Gastroesophageal sphincter (tissue), 4 donors: ENCODE measurements at regions not wholly inside any gene's neighbourhood (a gene's known extent, or its start where the extent isn't known, plus 50 kb on each side); places are given as distances from the start of the nearest gene placed in this dataset.

Experiments used
- ATAC-seq: fragments of 150-250 bp; one replicate; pipeline ENCODE4 v1.9.1; 2016; ENCODE audit warnings: mild to moderate bottlenecking, moderate library complexity
- H3K27ac ChIP-seq, 4 donors: fragments of 200-600 bp; sonication (generic) in 3 of 4; 1 replicate in 3 of 4; 2 replicates in 1 of 4; pipeline ENCODE4 v1.5.1; 2016 to 2019
- H3K27me3 ChIP-seq: fragments of 200-600 bp; sonication (generic); one replicate; pipeline ENCODE4 v1.5.1; 2019
- H3K36me3 ChIP-seq, 2 donors: fragments of 200-600 bp; sonication (generic); one replicate each; pipeline ENCODE4 v1.5.1; 2019; ENCODE audit warnings: control low read depth in 1 of 2
- H3K4me1 ChIP-seq, 3 donors: fragments of 200-600 bp; sonication (generic); 1 replicate in 2 of 3; 2 replicates in 1 of 3; pipeline ENCODE4 v1.5.1; 2016 to 2019; ENCODE audit warnings: control low read depth in 2 of 3
- H3K4me3 ChIP-seq, 2 donors: fragments of 200-600 bp; sonication (generic); one replicate each; pipeline ENCODE4 v1.5.1; 2019; ENCODE audit warnings: mild to moderate bottlenecking in 1 of 2, moderate library complexity in 1 of 2
- H3K9me3 ChIP-seq, 3 donors: fragments of 200-600 bp; sonication (generic); one replicate each; pipeline ENCODE4 v1.5.1; 2017 to 2019; ENCODE audit warnings: control low read depth in 2 of 3
- CTCF ChIP-seq, 4 experiments: fragments of 200-600 bp in 2 of 4; fragments of 450-650 bp in 2 of 4; sonication (generic) in 1 of 4; IDR thresholded peaks; one replicate each; pipeline ENCODE4 v1.5.1; 2017 to 2019; ENCODE audit warnings: antibody characterized with exemption in 4 of 4, mild to moderate bottlenecking in 2 of 4, moderate library complexity in 2 of 4
- EP300 ChIP-seq: sonication (generic); formaldehyde crosslinking; IDR thresholded peaks from one replicate; pipeline ENCODE4 v1.6.1; 2017; ENCODE audit warnings: antibody characterized with exemption, mild to moderate bottlenecking
- POLR2A ChIP-seq, 2 donors: fragments of 450-650 bp; IDR thresholded peaks; one replicate each; pipeline ENCODE4 v1.6.1; 2017; ENCODE audit warnings: antibody characterized with exemption in 2 of 2, mild to moderate bottlenecking in 2 of 2, moderate library complexity in 1 of 2
- POLR2AphosphoS5 ChIP-seq: sonication (generic); formaldehyde crosslinking; IDR thresholded peaks from one replicate; pipeline ENCODE4 v1.6.1; 2017; ENCODE audit warnings: antibody characterized with exemption
- WGBS, 2 donors: methylation state at CpG; one replicate each; pipeline ENCODE4 v1.1.5; 2018; ENCODE audit warnings: low coverage in 1 of 2; 5-methylcytosine and 5-hydroxymethylcytosine counted together

GRCh38 chr10:130416334-130417150 lies 280.4 kb downstream of the GLRX3 start:
- WGBS, 2 donors: 73 to 79% methylated on average over 7 to 9 of the region's 9 CpGs
- Histone ChIP-seq H3K4me3 (no peak overlapping the region), H3K4me1 (no peaks in the 10 kb centered on the region), H3K36me3 (no peaks in the 10 kb centered on the region), H3K9me3 (no peaks in the 10 kb centered on the region), H3K27ac (no peak overlapping the region), H3K27me3 (peaks cover 8% of the 10 kb centered on the region)
- ATAC-seq: no peak
- no peak for TF ChIP-seq POLR2AphosphoS5
- no peak for TF ChIP-seq CTCF (IDR thresholded peaks at IDR 0.05)
- TF ChIP-seq POLR2A (IDR thresholded peaks at IDR 0.05): no peak
- no peak for TF ChIP-seq EP300

- H3K27ac ChIP-seq: no peak overlapping the region
- no peak overlapping the region for H3K4me3 ChIP-seq
- no peaks in the 10 kb centered on the region for H3K36me3 ChIP-seq
- H3K9me3 ChIP-seq: no peaks in the 10 kb centered on the region
- 74 to 100% methylated on average over 2 to 7 of the region's 10 CpGs for WGBS, 2 donors
- no peak for ATAC-seq
- TF ChIP-seq CTCF (IDR thresholded peaks at IDR 0.05) (no peak), POLR2AphosphoS5 (no peak), EP300 (no peak), POLR2A (IDR thresholded peaks at IDR 0.05) (no peak)
- H3K27me3 ChIP-seq: peaks cover 8% of the 10 kb centered on the region
- H3K4me1 ChIP-seq: no peaks in the 10 kb centered on the region
These were observed 282.5 kb downstream of the GLRX3 start for GRCh38 chr10:130418731-130419130.

- Histone ChIP-seq H3K9me3 (no peaks in the 10 kb centered on the region), H3K4me1 (no peaks in the 10 kb centered on the region), H3K27ac (no peak overlapping the region), H3K4me3 (no peak overlapping the region), H3K36me3 (no peaks in the 10 kb centered on the region), H3K27me3 (peaks cover 8% of the 10 kb centered on the region)
- TF ChIP-seq EP300: no peak
- no peak for TF ChIP-seq POLR2A (IDR thresholded peaks at IDR 0.05)
- TF ChIP-seq CTCF (IDR thresholded peaks at IDR 0.05): no peak
- no peak for TF ChIP-seq POLR2AphosphoS5
- no peak for ATAC-seq
- 50 to 70% methylated on average over 4 to 7 of the region's 9 CpGs for WGBS, 2 donors
These were observed 285.7 kb downstream of the GLRX3 start for GRCh38 chr10:130421909-130422308.

- H3K27me3 ChIP-seq: peaks cover 8% of the 10 kb centered on the region
- no peak for ATAC-seq
- no peaks in the 10 kb centered on the region for H3K4me1 ChIP-seq
- TF ChIP-seq POLR2A (IDR thresholded peaks at IDR 0.05) (no peak), POLR2AphosphoS5 (no peak), EP300 (no peak), CTCF (IDR thresholded peaks at IDR 0.05) (no peak)
- H3K4me3 ChIP-seq: no peak overlapping the region
- no peaks in the 10 kb centered on the region for H3K9me3 ChIP-seq
- H3K36me3 ChIP-seq: no peaks in the 10 kb centered on the region
- no peak overlapping the region for H3K27ac ChIP-seq
- WGBS, 2 donors: 65 to 69% methylated on average over 3 to 6 of the region's 12 CpGs
These were observed 286.5 kb downstream of the GLRX3 start for GRCh38 chr10:130422366-130423324.
